Renal cortical epithelial cell (primary cell): ENCODE measurements at regions not wholly inside any gene's neighbourhood (a gene's known extent, or its start where the extent isn't known, plus 50 kb on each side); places are given as distances from the start of the nearest gene placed in this dataset.
A peak's percentile ranks its signal among the peaks of the same experiment; 100 is the strongest.

ENCODE experiments used
- DNase-seq: peaks from one replicate; pipeline ENCODE4 v3.0.0-alpha.2; 2011; ENCODE audit warnings: low read depth

- peak; percentile 19 for DNase-seq
Observed at GRCh38 chr7:19442016-19442785, 266.6 kb downstream of the POLR1F start.

DNA sequence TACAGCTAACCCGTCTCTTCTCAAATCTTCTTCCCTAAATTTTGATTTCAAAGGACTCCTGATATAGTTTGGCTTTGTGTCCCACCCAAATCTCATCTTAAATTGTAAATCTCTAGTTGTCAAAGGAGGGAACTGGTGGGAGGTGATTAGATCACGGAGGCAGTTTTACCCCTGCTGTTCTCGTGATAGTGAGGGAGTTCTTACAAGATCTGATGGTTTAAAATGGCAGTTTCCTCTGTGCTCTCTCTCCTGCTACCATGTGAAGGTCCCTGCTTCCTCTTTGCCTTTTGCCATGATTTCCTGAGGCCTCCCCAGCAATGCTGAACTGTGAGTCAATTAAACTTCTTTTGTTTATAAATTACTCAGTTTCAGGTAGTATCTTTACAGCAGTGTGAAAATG, 269.3 kb downstream of the POLR1F start:
- no peak for DNase-seq

- no peak for DNase-seq
Observed at GRCh38 chr7:19437446-19437845, 271.4 kb downstream of the POLR1F start.

DNA sequence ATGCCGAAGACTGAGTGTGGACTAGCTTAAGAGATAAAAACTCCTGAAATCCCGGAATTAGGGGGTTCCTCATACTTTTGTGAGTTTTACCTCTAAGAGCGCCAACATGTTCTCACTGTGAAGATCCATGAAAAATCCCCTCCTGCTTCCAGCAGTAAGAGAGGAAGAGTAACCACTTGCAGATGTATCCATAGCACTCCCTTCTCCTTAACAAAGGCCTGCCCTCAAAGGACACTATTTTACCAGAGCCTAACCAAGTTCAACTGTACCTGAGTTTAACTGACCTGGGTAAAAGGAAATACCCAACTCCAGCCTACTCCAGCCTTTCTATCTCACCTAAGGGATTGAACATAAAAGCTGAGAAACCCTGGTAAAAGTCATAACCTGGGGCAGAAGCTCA, 280.9 kb downstream of the POLR1F start:
- DNase-seq, result no peak

DNA sequence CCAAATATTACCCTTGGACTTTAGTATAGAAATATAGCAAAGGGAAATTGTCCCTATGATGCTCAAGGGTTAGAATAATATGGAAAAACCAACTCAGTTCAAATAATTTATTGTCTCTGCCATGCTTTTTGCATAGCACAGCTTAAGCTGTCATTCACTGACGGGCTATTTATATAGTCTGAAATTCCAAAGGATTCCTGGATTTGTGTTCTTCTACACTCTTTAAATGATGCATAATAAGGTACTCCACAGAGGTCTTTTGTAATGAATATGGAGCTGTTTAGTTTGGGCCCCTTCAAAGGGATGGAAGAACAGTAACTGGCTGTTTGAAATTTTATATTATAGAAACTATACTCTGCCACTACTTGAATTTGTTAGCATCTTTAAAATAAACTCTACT, 276.6 kb upstream of the FERD3L start:
- no peak for DNase-seq

GRCh38 chr7:19417231-19417630, 272.0 kb upstream of the FERD3L start:
- no peak for DNase-seq

DNA sequence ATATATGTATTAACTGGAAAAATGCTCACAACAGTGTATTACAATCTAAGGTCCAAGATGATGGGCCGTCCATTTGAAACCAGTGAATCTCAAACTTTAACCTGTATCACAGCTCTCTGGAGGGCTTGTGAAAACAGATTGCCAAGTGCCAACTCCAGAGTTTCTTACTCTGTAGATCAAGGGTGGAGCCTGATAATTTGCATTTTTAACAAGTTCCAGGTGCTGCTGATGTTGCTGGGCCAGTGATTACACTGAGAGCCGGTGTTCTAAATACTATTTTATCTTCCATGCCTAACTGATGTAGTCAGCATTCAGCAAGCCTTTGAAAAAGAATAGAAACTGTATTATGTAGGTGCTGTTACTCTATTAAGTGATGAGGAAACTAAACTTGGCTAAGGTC, 269.9 kb upstream of the FERD3L start:
- DNase-seq, result no peak

- DNase-seq, result no peak
Observed at GRCh38 chr7:19413443-19413965, 268.3 kb upstream of the FERD3L start.

GRCh38 chr7:19410691-19411090, 265.5 kb upstream of the FERD3L start:
- DNase-seq, result no peak

GRCh38 chr7:19410106-19410505, 264.9 kb upstream of the FERD3L start:
- DNase-seq, result no peak

- no peak for DNase-seq
Observed at GRCh38 chr7:19408706-19409220, 263.5 kb upstream of the FERD3L start.

DNA sequence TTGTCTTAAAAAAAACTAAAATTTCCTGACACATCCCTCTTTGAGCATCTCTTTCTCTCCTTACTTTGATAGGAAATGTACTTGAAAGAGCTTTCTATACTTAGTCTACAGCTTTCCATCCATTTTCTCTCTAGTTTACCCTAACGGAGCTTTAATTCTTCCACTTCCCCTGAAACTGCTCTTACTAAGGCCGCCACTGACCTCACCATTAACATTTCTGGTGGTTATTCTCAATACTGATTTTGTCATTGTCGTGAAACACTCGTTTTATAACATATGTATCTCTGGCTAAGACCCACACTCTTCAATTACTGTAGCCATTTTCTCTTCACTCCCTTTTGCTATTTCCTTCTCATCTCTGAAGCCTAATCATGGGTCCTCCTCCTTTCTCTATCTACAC, 262.0 kb upstream of the FERD3L start:
- no peak for DNase-seq

GRCh38 chr7:19405541-19405940, 260.3 kb upstream of the FERD3L start:
- peak; percentile 41 for DNase-seq

GRCh38 chr7:19404912-19405329, 259.7 kb upstream of the FERD3L start:
- DNase-seq, result peak; percentile 99

GRCh38 chr7:19403691-19404090, 258.5 kb upstream of the FERD3L start:
- DNase-seq, result no peak

- no peak for DNase-seq
Observed at GRCh38 chr7:19401461-19401860, 256.2 kb upstream of the FERD3L start.

DNA sequence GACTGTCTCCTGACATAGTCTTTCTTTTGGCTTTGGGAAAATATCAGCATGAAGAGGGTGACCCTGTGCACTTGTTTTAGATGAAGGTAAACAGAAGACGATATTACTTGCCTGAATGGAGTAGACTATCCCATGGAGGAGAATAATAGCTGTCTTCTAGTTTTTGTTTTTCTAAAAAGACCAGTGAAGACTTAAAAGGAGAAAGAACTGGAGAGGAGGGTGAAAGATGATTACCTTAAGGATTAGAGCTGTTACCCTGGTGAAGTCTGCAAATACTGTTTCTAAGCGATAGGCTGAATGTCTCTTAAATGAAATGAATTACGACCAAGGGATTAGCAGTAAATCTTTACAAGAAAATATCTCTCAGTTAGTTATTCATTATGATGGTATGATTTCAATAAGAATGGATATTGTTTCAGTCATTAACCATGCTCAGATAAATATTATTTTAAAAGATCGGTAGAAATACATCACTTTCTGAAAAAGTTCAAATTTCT, 255.6 kb upstream of the FERD3L start:
- no peak for DNase-seq

GRCh38 chr7:19397911-19398310, 252.7 kb upstream of the FERD3L start:
- no peak for DNase-seq

DNA sequence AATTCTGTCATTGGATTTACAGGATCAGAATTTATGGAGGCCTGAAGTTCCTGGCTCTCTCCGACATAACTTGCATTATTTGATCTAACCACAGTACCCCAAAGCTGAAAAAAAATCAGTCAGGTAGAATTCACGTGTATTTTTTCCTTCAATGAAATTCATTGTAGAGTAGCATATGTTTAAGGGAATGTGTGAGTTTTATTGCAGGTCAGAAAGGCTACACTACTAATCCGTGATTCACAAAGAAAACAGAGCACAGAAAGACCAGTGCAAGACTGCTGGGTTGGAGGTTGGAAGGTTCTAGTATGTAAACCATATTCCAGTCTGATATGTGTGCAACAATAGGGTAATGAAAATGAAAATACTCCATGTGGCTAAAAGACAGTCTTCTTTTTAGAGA, 247.0 kb upstream of the FERD3L start:
- DNase-seq, result peak; percentile 85

- DNase-seq, result peak; percentile 14
Observed at GRCh38 chr7:19390795-19391194, 245.6 kb upstream of the FERD3L start.

- DNase-seq, result no peak
Observed at GRCh38 chr7:19381321-19381720, 236.1 kb upstream of the FERD3L start.

- no peak for DNase-seq
Observed at GRCh38 chr7:19378345-19378714, 233.1 kb upstream of the FERD3L start.

GRCh38 chr7:19377611-19378344, 232.6 kb upstream of the FERD3L start:
- no peak for DNase-seq
